GM23338 (cell line): ENCODE measurements at regions not wholly inside any gene's neighbourhood (a gene's known extent, or its start where the extent isn't known, plus 50 kb on each side); places are given as distances from the start of the nearest gene placed in this dataset.

Source experiments
- CREB1 ChIP-seq: fragments of 250-450 bp; sonication (Bioruptor Pico); IDR thresholded peaks from 2 replicates; pipeline ENCODE4 v1.5.0; 2020; ENCODE audit warnings: low read depth, mild to moderate bottlenecking, moderate library complexity
- EZH2 ChIP-seq: fragments of 200-600 bp; sonication (generic); IDR thresholded peaks from one replicate; pipeline ENCODE4 v1.8.0; 2017; ENCODE audit warnings: antibody characterized with exemption, mild to moderate bottlenecking, low read depth; ENCODE audit not compliant: unreplicated experiment
- EZH2phosphoT487 ChIP-seq: fragments of 200-600 bp; sonication (generic); IDR thresholded peaks from one replicate; pipeline ENCODE4 v1.8.1; 2018; ENCODE audit warnings: antibody characterized with exemption; ENCODE audit not compliant: unreplicated experiment
- NANOG ChIP-seq: IDR thresholded peaks from 2 replicates; pipeline ENCODE4 v1.6.1; 2016; ENCODE audit warnings: antibody characterized with exemption, borderline replicate concordance
- POLR2AphosphoS5 ChIP-seq: IDR thresholded peaks from 2 replicates; pipeline ENCODE4 v1.6.1; 2016; ENCODE audit warnings: antibody characterized with exemption, low read depth
- STAT1 ChIP-seq: IDR thresholded peaks from one replicate; pipeline ENCODE4 v1.6.1; 2016; ENCODE audit warnings: antibody characterized with exemption; ENCODE audit not compliant: unreplicated experiment
- TF ChIP-seq, protein P1 (sequence below), 2 experiments: fragments of 200-600 bp in 1 of 2; sonication (generic) in 1 of 2; conservative IDR thresholded peaks; 2 replicates each; pipeline versions ENCODE4 v1.5.1 to v1.6.1; 2016 to 2017; ENCODE audit warnings: antibody characterized with exemption in 2 of 2, low read depth in 2 of 2, mild to moderate bottlenecking in 2 of 2, moderate library complexity in 1 of 2
- TF ChIP-seq, protein P2 (sequence below): IDR thresholded peaks from one replicate; pipeline ENCODE4 v1.6.1; 2018; ENCODE audit warnings: antibody characterized with exemption; ENCODE audit not compliant: unreplicated experiment

DNA sequence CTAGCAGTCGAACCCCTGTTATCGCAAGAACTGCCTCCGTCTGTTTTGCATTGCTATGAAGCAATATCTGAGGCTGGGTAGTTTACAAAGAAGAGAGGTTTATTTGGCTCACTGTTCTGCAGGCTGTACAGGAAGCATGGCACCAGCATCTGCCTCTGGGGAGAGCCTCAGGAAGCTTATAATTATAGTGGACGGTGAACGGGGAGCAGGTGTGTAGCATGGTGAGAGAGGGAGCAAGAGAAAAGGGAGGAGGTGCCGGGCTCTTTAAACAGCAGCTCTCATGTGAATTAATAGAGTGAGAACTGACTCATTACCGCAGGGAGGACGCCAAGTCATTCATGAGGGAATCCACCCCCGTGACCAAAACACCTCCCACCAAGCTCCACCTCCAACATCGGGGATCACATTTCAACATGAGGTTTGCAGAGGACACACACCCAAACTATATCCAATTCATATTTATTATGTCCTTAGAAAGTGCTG, 172.6 kb upstream of the KCNG1 start:
- TF ChIP-seq POLR2AphosphoS5 (no peak), CREB1 (CRISPR knock-in tag) (no peak), STAT1 (no peak), EZH2 (no peak), EZH2phosphoT487 (no peak), NANOG (no peak)
- TF ChIP-seq, protein P1, sequence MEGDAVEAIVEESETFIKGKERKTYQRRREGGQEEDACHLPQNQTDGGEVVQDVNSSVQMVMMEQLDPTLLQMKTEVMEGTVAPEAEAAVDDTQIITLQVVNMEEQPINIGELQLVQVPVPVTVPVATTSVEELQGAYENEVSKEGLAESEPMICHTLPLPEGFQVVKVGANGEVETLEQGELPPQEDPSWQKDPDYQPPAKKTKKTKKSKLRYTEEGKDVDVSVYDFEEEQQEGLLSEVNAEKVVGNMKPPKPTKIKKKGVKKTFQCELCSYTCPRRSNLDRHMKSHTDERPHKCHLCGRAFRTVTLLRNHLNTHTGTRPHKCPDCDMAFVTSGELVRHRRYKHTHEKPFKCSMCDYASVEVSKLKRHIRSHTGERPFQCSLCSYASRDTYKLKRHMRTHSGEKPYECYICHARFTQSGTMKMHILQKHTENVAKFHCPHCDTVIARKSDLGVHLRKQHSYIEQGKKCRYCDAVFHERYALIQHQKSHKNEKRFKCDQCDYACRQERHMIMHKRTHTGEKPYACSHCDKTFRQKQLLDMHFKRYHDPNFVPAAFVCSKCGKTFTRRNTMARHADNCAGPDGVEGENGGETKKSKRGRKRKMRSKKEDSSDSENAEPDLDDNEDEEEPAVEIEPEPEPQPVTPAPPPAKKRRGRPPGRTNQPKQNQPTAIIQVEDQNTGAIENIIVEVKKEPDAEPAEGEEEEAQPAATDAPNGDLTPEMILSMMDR (conservative IDR thresholded peaks at IDR 0.05; ENCODE audit: low read depth in 2 of 2), result no peak
- TF ChIP-seq, protein P2, sequence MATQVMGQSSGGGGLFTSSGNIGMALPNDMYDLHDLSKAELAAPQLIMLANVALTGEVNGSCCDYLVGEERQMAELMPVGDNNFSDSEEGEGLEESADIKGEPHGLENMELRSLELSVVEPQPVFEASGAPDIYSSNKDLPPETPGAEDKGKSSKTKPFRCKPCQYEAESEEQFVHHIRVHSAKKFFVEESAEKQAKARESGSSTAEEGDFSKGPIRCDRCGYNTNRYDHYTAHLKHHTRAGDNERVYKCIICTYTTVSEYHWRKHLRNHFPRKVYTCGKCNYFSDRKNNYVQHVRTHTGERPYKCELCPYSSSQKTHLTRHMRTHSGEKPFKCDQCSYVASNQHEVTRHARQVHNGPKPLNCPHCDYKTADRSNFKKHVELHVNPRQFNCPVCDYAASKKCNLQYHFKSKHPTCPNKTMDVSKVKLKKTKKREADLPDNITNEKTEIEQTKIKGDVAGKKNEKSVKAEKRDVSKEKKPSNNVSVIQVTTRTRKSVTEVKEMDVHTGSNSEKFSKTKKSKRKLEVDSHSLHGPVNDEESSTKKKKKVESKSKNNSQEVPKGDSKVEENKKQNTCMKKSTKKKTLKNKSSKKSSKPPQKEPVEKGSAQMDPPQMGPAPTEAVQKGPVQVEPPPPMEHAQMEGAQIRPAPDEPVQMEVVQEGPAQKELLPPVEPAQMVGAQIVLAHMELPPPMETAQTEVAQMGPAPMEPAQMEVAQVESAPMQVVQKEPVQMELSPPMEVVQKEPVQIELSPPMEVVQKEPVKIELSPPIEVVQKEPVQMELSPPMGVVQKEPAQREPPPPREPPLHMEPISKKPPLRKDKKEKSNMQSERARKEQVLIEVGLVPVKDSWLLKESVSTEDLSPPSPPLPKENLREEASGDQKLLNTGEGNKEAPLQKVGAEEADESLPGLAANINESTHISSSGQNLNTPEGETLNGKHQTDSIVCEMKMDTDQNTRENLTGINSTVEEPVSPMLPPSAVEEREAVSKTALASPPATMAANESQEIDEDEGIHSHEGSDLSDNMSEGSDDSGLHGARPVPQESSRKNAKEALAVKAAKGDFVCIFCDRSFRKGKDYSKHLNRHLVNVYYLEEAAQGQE, result no peak
